ENCODE measurements at regions not wholly inside any gene's neighbourhood (a gene's known extent, or its start where the extent isn't known, plus 50 kb on each side); places are given as distances from the start of the nearest gene placed in this dataset.

GRCh38 chr4:152072001-152072485 is 311.2 kb upstream of the GATB start:
- peaks cover 60 to 88% of the 10 kb centered on the region in 2 donors for H3K4me1 ChIP-seq (ENCODE audit: control insufficient read depth in 2 of 2, insufficient read depth in 2 of 2, low read length in 2 of 2)
- no peak overlapping the region for H3K4me3 ChIP-seq (ENCODE audit: low read length in 2 of 2)
- no peak for DNase-seq (ENCODE audit: low read depth in 6 of 9, low spot score in 9 of 9)
- peak overlapping the region in 1 of 2 donors; percentile 78 for H3K27ac ChIP-seq (ENCODE audit: low read depth in 1 of 2, low read length in 1 of 2)
- no peaks in the 10 kb centered on the region for H3K27me3 ChIP-seq (ENCODE audit: control insufficient read depth in 2 of 2, insufficient read depth in 1 of 2, low read length in 1 of 2)
- H3K9me3 ChIP-seq (ENCODE audit: control insufficient read depth in 2 of 2, insufficient read depth in 1 of 2, low read length in 1 of 2): no peaks in the 10 kb centered on the region
- no peaks in the 10 kb centered on the region for H3K36me3 ChIP-seq (ENCODE audit: control insufficient read depth in 2 of 2, insufficient read depth in 2 of 2, low read length in 1 of 2)
- 98% methylated on average over 8 of the region's 8 CpGs for WGBS

DNA sequence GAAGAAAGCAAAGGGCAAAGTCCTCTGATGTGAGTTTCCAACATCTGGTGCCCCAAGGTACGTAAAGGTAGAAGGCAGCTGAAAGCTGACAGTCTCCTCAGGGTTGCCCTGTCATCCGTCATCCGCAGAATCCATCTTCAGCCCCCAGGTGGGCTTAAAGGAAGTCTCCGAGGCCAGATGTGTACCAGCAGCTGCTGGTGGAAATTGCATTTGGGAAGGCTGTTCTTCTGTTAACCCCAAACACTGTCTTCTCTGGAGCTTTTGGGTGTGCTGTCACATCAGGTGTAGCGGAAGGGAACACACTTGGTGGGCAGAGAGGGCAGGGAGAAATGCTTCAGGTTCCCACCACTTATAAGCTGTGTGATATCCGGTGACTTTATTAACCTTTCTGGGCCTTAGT is 310.0 kb upstream of the GATB start:
- Histone ChIP-seq H3K4me1 (ENCODE audit: control insufficient read depth in 2 of 2, insufficient read depth in 2 of 2, low read length in 2 of 2) (peaks cover 64 to 88% of the 10 kb centered on the region in 2 donors), H3K9me3 (ENCODE audit: control insufficient read depth in 2 of 2, insufficient read depth in 1 of 2, low read length in 1 of 2) (no peaks in the 10 kb centered on the region), H3K27me3 (ENCODE audit: control insufficient read depth in 2 of 2, insufficient read depth in 1 of 2, low read length in 1 of 2) (no peaks in the 10 kb centered on the region), H3K36me3 (ENCODE audit: control insufficient read depth in 2 of 2, insufficient read depth in 2 of 2, low read length in 1 of 2) (no peaks in the 10 kb centered on the region), H3K27ac (ENCODE audit: low read depth in 1 of 2, low read length in 1 of 2) (peak overlapping the region in 1 of 2 donors; percentile 78), H3K4me3 (ENCODE audit: low read length in 2 of 2) (no peak overlapping the region)
- peak in 1 of 9 donors; percentile 69 for DNase-seq (ENCODE audit: low read depth in 6 of 9, low spot score in 9 of 9)
- 71% methylated on average over 6 of the region's 6 CpGs for WGBS

DNA sequence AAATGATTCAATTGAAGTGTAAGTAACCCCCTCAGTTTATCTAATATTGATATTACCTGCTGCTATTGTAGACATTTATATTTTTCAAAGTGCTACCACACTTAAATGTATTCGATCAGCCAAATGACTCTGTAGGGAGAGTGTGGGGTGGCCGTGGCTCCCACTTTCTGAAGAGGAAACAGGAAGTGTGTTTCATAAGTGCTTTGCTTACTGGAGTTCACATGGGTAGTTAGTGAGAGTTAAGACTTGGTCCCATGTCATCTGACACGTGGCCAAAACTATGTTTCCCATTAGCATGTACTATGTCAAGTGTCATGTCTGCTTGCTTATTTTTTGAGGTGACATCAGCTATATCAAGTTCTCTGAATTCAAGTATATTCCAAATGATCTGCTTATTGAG is 308.1 kb upstream of the GATB start:
- 45% methylated on average over 3 of the region's 3 CpGs for WGBS
- DNase-seq (ENCODE audit: low read depth in 6 of 9, low spot score in 9 of 9): no peak
- no peaks in the 10 kb centered on the region for H3K27me3 ChIP-seq (ENCODE audit: control insufficient read depth in 2 of 2, insufficient read depth in 1 of 2, low read length in 1 of 2)
- peak overlapping the region in 1 of 2 donors; percentile 78 for H3K27ac ChIP-seq (ENCODE audit: low read depth in 1 of 2, low read length in 1 of 2)
- H3K36me3 ChIP-seq (ENCODE audit: control insufficient read depth in 2 of 2, insufficient read depth in 2 of 2, low read length in 1 of 2): no peaks in the 10 kb centered on the region
- H3K4me3 ChIP-seq (ENCODE audit: low read length in 2 of 2): no peak overlapping the region
- H3K4me1 ChIP-seq (ENCODE audit: control insufficient read depth in 2 of 2, insufficient read depth in 2 of 2, low read length in 2 of 2): peaks cover 67 to 88% of the 10 kb centered on the region in 2 donors
- H3K9me3 ChIP-seq (ENCODE audit: control insufficient read depth in 2 of 2, insufficient read depth in 1 of 2, low read length in 1 of 2): no peaks in the 10 kb centered on the region

DNA sequence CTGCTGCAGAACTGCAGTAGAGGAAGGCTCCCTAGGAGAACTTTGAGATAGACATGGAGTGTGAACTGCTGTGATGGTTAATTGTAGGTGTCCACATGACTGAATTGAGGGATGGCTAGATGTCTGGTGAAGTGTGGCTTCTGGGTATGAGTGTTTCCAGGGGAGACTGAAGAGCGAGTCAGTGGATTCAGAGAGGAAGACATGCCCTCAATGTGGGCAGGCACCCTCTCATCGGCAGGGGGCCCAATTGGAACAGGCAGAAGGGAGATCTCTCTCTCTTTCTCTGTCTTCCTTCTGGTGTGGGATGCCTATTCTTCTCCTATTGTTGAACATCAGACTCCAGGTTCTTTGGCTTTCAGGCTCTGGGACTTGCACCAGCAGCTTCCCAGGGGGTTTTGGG is 304.7 kb upstream of the GATB start:
- no peaks in the 10 kb centered on the region for H3K36me3 ChIP-seq (ENCODE audit: control insufficient read depth in 2 of 2, insufficient read depth in 2 of 2, low read length in 1 of 2)
- no peak overlapping the region for H3K4me3 ChIP-seq (ENCODE audit: low read length in 2 of 2)
- WGBS: 89% methylated on average over 2 of the region's 2 CpGs
- peak in 1 of 9 donors; percentile 53 for DNase-seq (ENCODE audit: low read depth in 6 of 9, low spot score in 9 of 9)
- H3K9me3 ChIP-seq (ENCODE audit: control insufficient read depth in 2 of 2, insufficient read depth in 1 of 2, low read length in 1 of 2): no peaks in the 10 kb centered on the region
- peaks cover 49 to 69% of the 10 kb centered on the region in 2 donors for H3K4me1 ChIP-seq (ENCODE audit: control insufficient read depth in 2 of 2, insufficient read depth in 2 of 2, low read length in 2 of 2)
- H3K27ac ChIP-seq (ENCODE audit: low read depth in 1 of 2, low read length in 1 of 2): no peak overlapping the region
- no peaks in the 10 kb centered on the region for H3K27me3 ChIP-seq (ENCODE audit: control insufficient read depth in 2 of 2, insufficient read depth in 1 of 2, low read length in 1 of 2)

GRCh38 chr4:152064753-152065152 is 303.9 kb upstream of the GATB start:
- DNase-seq (ENCODE audit: low read depth in 6 of 9, low spot score in 9 of 9): no peak
- WGBS: 93% methylated on average over 1 of the region's 1 CpG
- peaks cover 42 to 62% of the 10 kb centered on the region in 2 donors for H3K4me1 ChIP-seq (ENCODE audit: control insufficient read depth in 2 of 2, insufficient read depth in 2 of 2, low read length in 2 of 2)
- no peaks in the 10 kb centered on the region for H3K27me3 ChIP-seq (ENCODE audit: control insufficient read depth in 2 of 2, insufficient read depth in 1 of 2, low read length in 1 of 2)
- no peaks in the 10 kb centered on the region for H3K36me3 ChIP-seq (ENCODE audit: control insufficient read depth in 2 of 2, insufficient read depth in 2 of 2, low read length in 1 of 2)
- no peaks in the 10 kb centered on the region for H3K9me3 ChIP-seq (ENCODE audit: control insufficient read depth in 2 of 2, insufficient read depth in 1 of 2, low read length in 1 of 2)
- no peak overlapping the region for H3K4me3 ChIP-seq (ENCODE audit: low read length in 2 of 2)
- H3K27ac ChIP-seq (ENCODE audit: low read depth in 1 of 2, low read length in 1 of 2): no peak overlapping the region

DNA sequence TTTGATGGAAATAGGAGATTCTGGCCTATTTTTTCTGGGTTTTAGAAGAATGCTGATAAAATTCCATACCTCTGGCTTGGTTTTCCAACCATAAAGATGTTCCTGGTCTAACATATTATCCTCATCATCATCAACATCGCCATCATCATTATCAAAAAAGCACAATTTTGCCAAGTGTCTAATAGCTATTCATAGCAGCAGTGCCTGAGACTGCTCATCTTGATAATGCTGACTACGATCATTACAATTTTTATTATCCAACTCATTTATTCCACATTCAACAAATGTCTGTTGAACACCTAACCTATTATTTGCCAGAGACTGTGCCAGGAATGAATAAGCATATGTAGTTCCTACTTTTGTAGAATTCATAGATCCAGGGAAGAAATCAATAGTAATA is 303.5 kb upstream of the GATB start:
- Histone ChIP-seq H3K4me3 (ENCODE audit: low read length in 2 of 2) (no peak overlapping the region), H3K9me3 (ENCODE audit: control insufficient read depth in 2 of 2, insufficient read depth in 1 of 2, low read length in 1 of 2) (no peaks in the 10 kb centered on the region), H3K27ac (ENCODE audit: low read depth in 1 of 2, low read length in 1 of 2) (peak overlapping the region in 1 of 2 donors; percentile 60), H3K4me1 (ENCODE audit: control insufficient read depth in 2 of 2, insufficient read depth in 2 of 2, low read length in 2 of 2) (peaks cover 38 to 57% of the 10 kb centered on the region in 2 donors), H3K27me3 (ENCODE audit: control insufficient read depth in 2 of 2, insufficient read depth in 1 of 2, low read length in 1 of 2) (no peaks in the 10 kb centered on the region), H3K36me3 (ENCODE audit: control insufficient read depth in 2 of 2, insufficient read depth in 2 of 2, low read length in 1 of 2) (no peaks in the 10 kb centered on the region)
- DNase-seq (ENCODE audit: low read depth in 6 of 9, low spot score in 9 of 9): no peak
- 96% methylated on average over 2 of the region's 2 CpGs for WGBS

- WGBS: 31% methylated on average over 13 of the region's 13 CpGs
- H3K27ac ChIP-seq (ENCODE audit: low read depth in 1 of 2, low read length in 1 of 2): peak overlapping the region in 1 of 2 donors; percentile 60
- H3K36me3 ChIP-seq (ENCODE audit: control insufficient read depth in 2 of 2, insufficient read depth in 2 of 2, low read length in 1 of 2): no peaks in the 10 kb centered on the region
- peaks cover 32 to 51% of the 10 kb centered on the region in 2 donors for H3K4me1 ChIP-seq (ENCODE audit: control insufficient read depth in 2 of 2, insufficient read depth in 2 of 2, low read length in 2 of 2)
- H3K27me3 ChIP-seq (ENCODE audit: control insufficient read depth in 2 of 2, insufficient read depth in 1 of 2, low read length in 1 of 2): no peaks in the 10 kb centered on the region
- no peaks in the 10 kb centered on the region for H3K9me3 ChIP-seq (ENCODE audit: control insufficient read depth in 2 of 2, insufficient read depth in 1 of 2, low read length in 1 of 2)
- peak in 5 of 9 donors; percentile 68 to 90 (median 78) for DNase-seq (ENCODE audit: low read depth in 6 of 9, low spot score in 9 of 9)
- H3K4me3 ChIP-seq (ENCODE audit: low read length in 2 of 2): no peak overlapping the region
Observed at GRCh38 chr4:152063621-152064240, 302.9 kb upstream of the GATB start.

- DNase-seq (ENCODE audit: low read depth in 6 of 9, low spot score in 9 of 9): no peak
Observed at GRCh38 chr4:152062936-152063620, 302.3 kb upstream of the GATB start.

GRCh38 chr4:152054731-152055130 is 293.9 kb upstream of the GATB start:
- Histone ChIP-seq H3K27me3 (ENCODE audit: control insufficient read depth in 2 of 2, insufficient read depth in 1 of 2, low read length in 1 of 2) (no peaks in the 10 kb centered on the region), H3K4me1 (ENCODE audit: control insufficient read depth in 2 of 2, insufficient read depth in 2 of 2, low read length in 2 of 2) (peaks cover 2 to 21% of the 10 kb centered on the region in 2 donors), H3K9me3 (ENCODE audit: control insufficient read depth in 2 of 2, insufficient read depth in 1 of 2, low read length in 1 of 2) (peaks cover 0 to 4% of the 10 kb centered on the region in 2 donors), H3K36me3 (ENCODE audit: control insufficient read depth in 2 of 2, insufficient read depth in 2 of 2, low read length in 1 of 2) (no peaks in the 10 kb centered on the region), H3K27ac (ENCODE audit: low read depth in 1 of 2, low read length in 1 of 2) (no peak overlapping the region), H3K4me3 (ENCODE audit: low read length in 2 of 2) (no peak overlapping the region)
- 66% methylated on average over 3 of the region's 3 CpGs for WGBS
- DNase-seq (ENCODE audit: low read depth in 6 of 9, low spot score in 9 of 9): no peak

More at GRCh38 chr4:152062936-152063620, 302.3 kb upstream of the GATB start:
- Histone ChIP-seq H3K36me3 (ENCODE audit: control insufficient read depth in 2 of 2, insufficient read depth in 2 of 2, low read length in 1 of 2) (no peaks in the 10 kb centered on the region), H3K27me3 (ENCODE audit: control insufficient read depth in 2 of 2, insufficient read depth in 1 of 2, low read length in 1 of 2) (no peaks in the 10 kb centered on the region), H3K9me3 (ENCODE audit: control insufficient read depth in 2 of 2, insufficient read depth in 1 of 2, low read length in 1 of 2) (no peaks in the 10 kb centered on the region), H3K4me3 (ENCODE audit: low read length in 2 of 2) (no peak overlapping the region), H3K27ac (ENCODE audit: low read depth in 1 of 2, low read length in 1 of 2) (peak overlapping the region in 1 of 2 donors; percentile 60), H3K4me1 (ENCODE audit: control insufficient read depth in 2 of 2, insufficient read depth in 2 of 2, low read length in 2 of 2) (peaks cover 32 to 49% of the 10 kb centered on the region in 2 donors)
- 48% methylated on average over 2 of the region's 2 CpGs for WGBS

Measured in thymus (tissue), 11 donors.